ENCODE measurements at regions not wholly inside any gene's neighbourhood (a gene's known extent, or its start where the extent isn't known, plus 50 kb on each side); places are given as distances from the start of the nearest gene placed in this dataset.

GRCh38 chr2:128798502-128799283 lies 480.0 kb upstream of the HS6ST1 start:
- no peak for TF ChIP-seq CTCF (IDR thresholded peaks at IDR 0.05)
- TF ChIP-seq POLR2A (IDR thresholded peaks at IDR 0.05), result no peak

Measured in testis (tissue), 2 donors.